ENCODE measurements at regions not wholly inside any gene's neighbourhood (a gene's known extent, or its start where the extent isn't known, plus 50 kb on each side); places are given as distances from the start of the nearest gene placed in this dataset.
"Not testable (repeated sequence)": the region's sequence is repeated elsewhere in the genome, so short reads cannot be mapped to it uniquely, and the experiment has no call there.

DNA sequence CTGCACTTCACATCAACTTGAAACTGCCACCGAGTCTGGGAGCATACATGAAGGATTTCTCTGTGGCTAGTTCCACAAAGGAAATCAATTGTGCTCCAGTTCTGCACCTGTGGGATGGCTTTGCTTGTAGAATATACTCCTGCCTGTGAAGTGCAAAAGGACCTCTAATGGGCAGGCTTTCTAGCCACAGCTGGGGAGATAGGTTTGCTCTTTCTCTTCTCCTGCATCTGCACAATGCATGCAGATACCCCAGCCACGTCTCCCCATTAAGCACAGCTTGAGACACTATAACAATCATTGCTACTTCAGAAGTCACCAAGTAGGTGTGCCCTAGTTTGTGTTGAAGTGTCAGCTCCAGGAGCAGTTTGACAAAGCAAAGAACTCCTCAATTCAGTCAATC is 364.6 kb downstream of the ZIC3 start:
- no peak overlapping the region for H3K4me3 ChIP-seq (ENCODE audit: low read depth, low read length)
- CTCF ChIA-PET = no interaction called here
- POLR2A ChIA-PET = no interaction called here
- DNase-seq (ENCODE audit: low read depth, low spot score) = no peak
- TF ChIP-seq, protein P1, sequence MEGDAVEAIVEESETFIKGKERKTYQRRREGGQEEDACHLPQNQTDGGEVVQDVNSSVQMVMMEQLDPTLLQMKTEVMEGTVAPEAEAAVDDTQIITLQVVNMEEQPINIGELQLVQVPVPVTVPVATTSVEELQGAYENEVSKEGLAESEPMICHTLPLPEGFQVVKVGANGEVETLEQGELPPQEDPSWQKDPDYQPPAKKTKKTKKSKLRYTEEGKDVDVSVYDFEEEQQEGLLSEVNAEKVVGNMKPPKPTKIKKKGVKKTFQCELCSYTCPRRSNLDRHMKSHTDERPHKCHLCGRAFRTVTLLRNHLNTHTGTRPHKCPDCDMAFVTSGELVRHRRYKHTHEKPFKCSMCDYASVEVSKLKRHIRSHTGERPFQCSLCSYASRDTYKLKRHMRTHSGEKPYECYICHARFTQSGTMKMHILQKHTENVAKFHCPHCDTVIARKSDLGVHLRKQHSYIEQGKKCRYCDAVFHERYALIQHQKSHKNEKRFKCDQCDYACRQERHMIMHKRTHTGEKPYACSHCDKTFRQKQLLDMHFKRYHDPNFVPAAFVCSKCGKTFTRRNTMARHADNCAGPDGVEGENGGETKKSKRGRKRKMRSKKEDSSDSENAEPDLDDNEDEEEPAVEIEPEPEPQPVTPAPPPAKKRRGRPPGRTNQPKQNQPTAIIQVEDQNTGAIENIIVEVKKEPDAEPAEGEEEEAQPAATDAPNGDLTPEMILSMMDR (IDR thresholded peaks at IDR 0.05; ENCODE audit: insufficient read depth, low read length, missing control alignments) = no peak

DNA sequence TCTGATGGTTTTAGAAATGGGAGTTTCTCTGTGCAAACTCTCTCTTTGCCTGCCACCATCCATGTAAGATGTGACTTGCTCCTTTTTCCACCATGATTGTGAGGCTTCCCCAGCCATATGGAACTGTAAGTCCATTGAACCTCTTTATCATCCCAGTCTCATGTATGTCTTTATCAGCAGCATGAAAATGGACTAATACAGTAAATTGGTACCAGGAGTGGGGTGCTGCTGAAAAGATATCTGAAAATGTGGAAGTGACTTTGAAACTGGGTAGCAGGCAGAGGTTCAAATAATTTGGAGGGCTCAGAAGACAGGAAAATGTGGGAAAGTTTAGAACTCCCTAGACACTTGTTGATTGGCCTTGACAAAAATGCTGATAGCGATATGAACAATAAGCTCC is 368.3 kb downstream of the ZIC3 start:
- POLR2A ChIA-PET; CTCF ChIA-PET; DNase-seq (ENCODE audit: low read depth, low spot score); H3K4me3 ChIP-seq (ENCODE audit: low read depth, low read length): not testable (repeated sequence)

DNA sequence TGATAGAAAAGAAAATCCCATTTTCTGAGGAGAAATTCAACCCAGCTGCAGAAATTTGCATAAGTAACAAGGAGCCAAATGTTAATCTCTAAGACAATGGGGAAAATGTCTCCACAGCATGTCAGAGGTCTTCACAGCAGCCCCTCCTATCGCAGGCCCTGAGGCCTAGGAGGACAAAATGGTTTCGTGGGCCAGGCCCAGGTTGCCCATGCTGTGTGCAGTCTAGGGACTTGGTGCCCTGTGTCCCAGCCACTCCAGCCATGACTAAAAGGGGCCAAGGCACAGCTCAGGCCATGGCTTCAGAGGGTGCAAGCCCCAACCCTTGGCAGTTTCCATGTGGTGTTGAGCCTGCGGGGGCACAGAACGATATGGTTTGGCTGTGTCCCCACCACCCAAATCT is 369.0 kb downstream of the ZIC3 start:
- CTCF ChIA-PET; H3K4me3 ChIP-seq (ENCODE audit: low read depth, low read length); POLR2A ChIA-PET; DNase-seq (ENCODE audit: low read depth, low spot score): not testable (repeated sequence)

DNA sequence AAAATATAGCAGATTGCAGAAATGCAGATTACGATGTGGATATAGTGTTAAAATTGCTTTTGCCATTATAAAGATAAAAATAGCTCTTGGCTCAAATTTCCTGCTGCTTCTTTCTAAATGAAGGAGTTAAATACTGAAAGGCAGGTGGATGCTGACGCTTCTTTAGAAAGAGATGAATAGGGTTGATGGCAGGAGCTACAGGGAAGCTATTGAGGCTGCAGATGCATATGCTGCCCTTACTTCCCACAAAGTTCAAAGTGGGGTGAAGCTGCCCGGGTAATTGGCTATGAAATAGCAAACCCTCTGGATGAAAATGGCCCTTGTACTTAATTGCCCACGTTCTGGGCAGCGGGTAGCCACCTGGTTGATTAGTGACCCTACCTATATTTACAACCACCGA is 379.5 kb downstream of the ZIC3 start:
- CTCF ChIA-PET = no interaction called here
- TF ChIP-seq, protein P1 (IDR thresholded peaks at IDR 0.05; ENCODE audit: insufficient read depth, low read length, missing control alignments) = no peak
- POLR2A ChIA-PET = no interaction called here
- H3K4me3 ChIP-seq (ENCODE audit: low read depth, low read length) = no peak overlapping the region
- DNase-seq (ENCODE audit: low read depth, low spot score) = no peak

DNA sequence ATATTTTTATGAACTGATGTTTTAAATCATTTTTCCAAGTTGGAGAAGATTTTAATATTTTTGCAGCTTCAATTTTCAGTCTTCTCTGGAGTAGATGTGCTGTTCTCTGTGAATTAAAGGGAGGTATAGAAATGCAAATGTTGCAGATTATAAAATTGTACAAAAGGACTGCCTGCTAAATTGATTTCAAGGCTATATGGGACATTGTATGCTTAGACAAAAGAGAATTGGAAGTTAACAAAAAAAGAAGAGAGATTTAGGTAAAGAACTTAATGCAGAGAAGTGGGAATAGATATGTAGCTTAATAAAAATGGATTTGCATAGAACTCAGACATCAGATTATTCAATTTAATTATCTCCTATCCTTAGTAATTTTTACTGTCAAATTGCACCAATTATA is 403.3 kb downstream of the ZIC3 start:
- ChIA-PET CTCF (no interaction called here), POLR2A (no interaction called here)
- no peak overlapping the region for H3K4me3 ChIP-seq (ENCODE audit: low read depth, low read length)
- DNase-seq (ENCODE audit: low read depth, low spot score) = no peak
- TF ChIP-seq, protein P1 (IDR thresholded peaks at IDR 0.05; ENCODE audit: insufficient read depth, low read length, missing control alignments) = no peak

DNA sequence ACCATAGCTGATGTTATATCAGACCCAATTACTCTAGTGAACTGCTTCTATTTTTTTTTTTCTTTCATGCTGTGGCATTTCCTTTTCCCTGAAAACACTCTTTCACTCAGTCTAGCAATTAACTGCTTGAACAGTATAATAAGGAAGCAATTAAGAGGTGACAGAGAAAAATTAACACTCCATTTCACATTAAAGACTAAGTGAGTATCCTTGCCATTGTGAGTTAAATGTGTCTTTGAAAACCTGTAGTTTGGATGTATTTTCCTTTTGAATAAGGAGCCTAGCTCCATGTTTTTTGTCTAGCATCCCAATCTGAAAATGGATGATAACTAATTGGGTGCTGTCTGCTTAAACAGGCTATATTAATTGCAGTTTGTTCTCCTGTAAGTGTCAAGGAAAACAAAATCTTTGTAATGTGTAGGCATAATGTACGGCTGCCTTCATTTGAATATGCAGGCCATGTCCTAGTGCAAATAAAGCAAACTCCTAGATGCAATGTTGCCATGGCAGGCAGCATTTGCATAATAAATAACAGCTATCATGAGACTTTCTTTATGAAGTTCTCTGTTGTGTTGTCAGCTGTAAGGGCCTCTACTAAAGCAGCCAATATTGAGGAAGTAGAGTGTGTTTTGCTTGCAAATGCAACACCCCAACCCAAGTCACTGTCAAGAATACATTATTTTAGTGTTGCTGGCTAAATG is 416.7 kb downstream of the ZIC3 start:
- no peak overlapping the region for H3K4me3 ChIP-seq (ENCODE audit: low read depth, low read length)
- TF ChIP-seq, protein P1 (IDR thresholded peaks at IDR 0.05; ENCODE audit: insufficient read depth, low read length, missing control alignments) = no peak
- ChIA-PET CTCF (no interaction called here), POLR2A (no interaction called here)
- DNase-seq (ENCODE audit: low read depth, low spot score) = no peak

DNA sequence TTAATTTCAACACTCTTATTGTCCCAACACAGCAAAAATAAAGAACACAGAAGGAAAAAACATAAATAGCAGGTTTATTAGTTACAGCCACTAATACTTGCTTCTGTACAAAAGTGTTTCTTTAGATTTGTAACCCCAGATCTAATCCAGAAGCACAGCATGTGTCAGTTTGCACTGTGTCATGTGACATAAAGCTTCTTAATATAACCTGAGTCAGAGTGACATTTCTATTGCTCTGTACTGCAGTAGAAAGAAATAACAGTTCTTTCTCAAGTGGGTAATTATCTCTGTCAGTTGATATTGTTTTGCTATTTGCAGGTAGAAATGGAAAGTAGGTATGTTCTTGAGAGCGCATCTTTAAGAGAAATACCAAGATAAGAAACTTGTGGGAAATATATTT is 422.5 kb downstream of the ZIC3 start:
- CTCF ChIA-PET = no interaction called here
- H3K4me3 ChIP-seq (ENCODE audit: low read depth, low read length) = no peak overlapping the region
- DNase-seq (ENCODE audit: low read depth, low spot score) = no peak
- TF ChIP-seq, protein P1 (IDR thresholded peaks at IDR 0.05; ENCODE audit: insufficient read depth, low read length, missing control alignments) = no peak
- POLR2A ChIA-PET = no interaction called here

Data from AG04449 (cell line).